ENCODE measurements at regions not wholly inside any gene's neighbourhood (a gene's known extent, or its start where the extent isn't known, plus 50 kb on each side); places are given as distances from the start of the nearest gene placed in this dataset.

GRCh38 chr11:112554586-112554985 lies 293.9 kb upstream of the PLET1 start:
- H2AFZ ChIP-seq (ENCODE audit: low read depth, low read length, poor library complexity, severe bottlenecking): no peak overlapping the region
- no peaks in the 10 kb centered on the region for H3K4me1 ChIP-seq (ENCODE audit: control insufficient read depth in 1 of 2, insufficient read depth in 2 of 2, low read length in 2 of 2)
- H3K4me2 ChIP-seq (ENCODE audit: low read length): no peak overlapping the region
- H4K20me1 ChIP-seq (ENCODE audit: insufficient read depth): no peaks in the 10 kb centered on the region
- RAD21 ChIA-PET (ENCODE audit: low non-redundant PET in 1 of 2, low total read pairs in 2 of 2, uncharacterized antibody in 2 of 2, unreplicated experiment in 2 of 2): no interaction called here
- DNase-seq (ENCODE audit: low read depth, low spot score): no peak
- H3K36me3 ChIP-seq (ENCODE audit: control insufficient read depth in 1 of 2, insufficient read depth in 2 of 2, low read length in 2 of 2): no peaks in the 10 kb centered on the region
- intact Hi-C loops (cut with micrococcal nuclease): no loop called here
- no peaks in the 10 kb centered on the region for H3K79me2 ChIP-seq (ENCODE audit: insufficient read depth, low read length)
- no peak for ATAC-seq
- H3K27me3 ChIP-seq (ENCODE audit: insufficient read depth, low read length): peaks cover 24% of the 10 kb centered on the region; the same call in 1 of the 2 replicates
- POLR2A ChIA-PET: no interaction called here
- no peak overlapping the region for H3K4me3 ChIP-seq (replicated peaks in 1 of 2; ENCODE audit: low read depth in 1 of 2, low read length in 2 of 2)
- CTCF ChIA-PET: interaction anchor here (0.6 to 2.6 kb wide), 3 partner anchors 100 to 323 kb away, joined by 3 to 11 read pairs (median 10); no protein-coding TSS in a partner anchor
- H3K9me3 ChIP-seq (ENCODE audit: control insufficient read depth in 1 of 2, insufficient read depth in 1 of 2, low read depth in 1 of 2, low read length in 2 of 2): no peaks in the 10 kb centered on the region
- H3K27ac ChIP-seq (ENCODE audit: low read depth, low read length): no peak overlapping the region
- H3K9me2 ChIP-seq (ENCODE audit: insufficient read depth): no peaks in the 10 kb centered on the region
- no peak for TF ChIP-seq SRF (IDR thresholded peaks at IDR 0.05; ENCODE audit: low read depth)
- no peak for TF ChIP-seq YY1 (IDR thresholded peaks at IDR 0.05; ENCODE audit: extremely low read depth, insufficient replicate concordance, low read depth, low read length)
- no peak for TF ChIP-seq RAD21 (IDR thresholded peaks at IDR 0.05; ENCODE audit: low read depth)
- no peak for TF ChIP-seq EGR1 (IDR thresholded peaks at IDR 0.05; ENCODE audit: low read depth)
- no peak for TF ChIP-seq EZH2 (IDR thresholded peaks at IDR 0.05)
- TF ChIP-seq TCF7L2 (IDR thresholded peaks at IDR 0.05; ENCODE audit: borderline replicate concordance, extremely low read depth, insufficient read depth, insufficient read length): no peak
- TF ChIP-seq CTCF (IDR thresholded peaks at IDR 0.05 in 2 of 3, conservative IDR thresholded peaks at IDR 0.05 in 1 of 3; ENCODE audit: borderline replicate concordance in 1 of 3, insufficient read depth in 1 of 3, low read depth in 2 of 3, low read length in 2 of 3): no peak
- no peak for TF ChIP-seq ZNF274 (IDR thresholded peaks at IDR 0.05; ENCODE audit: low read depth, low read length)
- no peak for TF ChIP-seq MAX (IDR thresholded peaks at IDR 0.05)
- TF ChIP-seq FOSL1 (IDR thresholded peaks at IDR 0.05; ENCODE audit: low read depth): no peak
- no TSS peak for BruUV-seq (replicated peaks)
- H3K9ac ChIP-seq (ENCODE audit: low read length): no peak overlapping the region

All from HCT116 (cell line).